ENCODE measurements at regions not wholly inside any gene's neighbourhood (a gene's known extent, or its start where the extent isn't known, plus 50 kb on each side); places are given as distances from the start of the nearest gene placed in this dataset.

- DNase-seq (ENCODE audit: low spot score) = peak; percentile 30
- POLR2A ChIA-PET (ENCODE audit: low non-redundant PET) = no interaction called here
- H3K27ac ChIP-seq = no peak overlapping the region
- CTCF ChIA-PET = interaction anchor here (0.5 to 1.5 kb wide), 20 partner anchors 10 to 628 kb away, joined by 3 to 29 read pairs (median 3); partner anchors contain the start of gene ST8SIA2
- no peak for TF ChIP-seq CTCF (conservative IDR thresholded peaks at IDR 0.05; ENCODE audit: low read depth)
These were observed 58.5 kb upstream of the FAM174B start for GRCh38 chr15:92714077-92714476.

GRCh38 chr15:92714477-92715401, 59.2 kb upstream of the FAM174B start:
- TF ChIP-seq CTCF (conservative IDR thresholded peaks at IDR 0.05; ENCODE audit: low read depth) = peak; percentile 98
- ChIA-PET CTCF (interaction anchor here (0.5 to 1.5 kb wide), 21 partner anchors 9 to 629 kb away, joined by 3 to 29 read pairs (median 3); partner anchors contain the start of gene ST8SIA2), POLR2A (ENCODE audit: low non-redundant PET) (no interaction called here)
- DNase-seq (ENCODE audit: low spot score) = peak; percentile 64
- H3K27ac ChIP-seq = no peak overlapping the region

- CTCF ChIA-PET = no interaction called here
- DNase-seq (ENCODE audit: low spot score) = no peak
- no peak for TF ChIP-seq CTCF (conservative IDR thresholded peaks at IDR 0.05; ENCODE audit: low read depth)
- H3K27ac ChIP-seq = no peak overlapping the region
- POLR2A ChIA-PET (ENCODE audit: low non-redundant PET) = no interaction called here
These were observed 60.2 kb upstream of the FAM174B start for GRCh38 chr15:92715758-92716157.

- CTCF ChIA-PET = interaction anchor here (0.6 kb wide), 1 partner anchor 622 kb away, joined by 3 read pairs; no protein-coding TSS in a partner anchor
- DNase-seq (ENCODE audit: low spot score) = no peak
- no peak overlapping the region for H3K27ac ChIP-seq
- TF ChIP-seq CTCF (conservative IDR thresholded peaks at IDR 0.05; ENCODE audit: low read depth) = no peak
- POLR2A ChIA-PET (ENCODE audit: low non-redundant PET) = no interaction called here
These were observed 63.4 kb upstream of the FAM174B start for GRCh38 chr15:92719021-92719420.

GRCh38 chr15:92724144-92724543, 68.6 kb upstream of the FAM174B start:
- no peak for DNase-seq (ENCODE audit: low spot score)
- TF ChIP-seq CTCF (conservative IDR thresholded peaks at IDR 0.05; ENCODE audit: low read depth) = no peak
- ChIA-PET CTCF (interaction anchor here (1.6 kb wide), 1 partner anchor 9 kb away, joined by 4 read pairs; no protein-coding TSS in a partner anchor), POLR2A (ENCODE audit: low non-redundant PET) (no interaction called here)
- H3K27ac ChIP-seq = no peak overlapping the region

- TF ChIP-seq CTCF (conservative IDR thresholded peaks at IDR 0.05; ENCODE audit: low read depth) = no peak
- POLR2A ChIA-PET (ENCODE audit: low non-redundant PET) = no interaction called here
- DNase-seq (ENCODE audit: low spot score) = no peak
- H3K27ac ChIP-seq = no peak overlapping the region
- CTCF ChIA-PET = interaction anchor here (0.6 kb wide), 1 partner anchor 174 kb away, joined by 4 read pairs; no protein-coding TSS in a partner anchor
These were observed 69.6 kb upstream of the FAM174B start for GRCh38 chr15:92725171-92725570.
